GOT3 (cell line): ENCODE measurements at regions not wholly inside any gene's neighbourhood (a gene's known extent, or its start where the extent isn't known, plus 50 kb on each side); places are given as distances from the start of the nearest gene placed in this dataset.
"Not testable (repeated sequence)": the region's sequence is repeated elsewhere in the genome, so short reads cannot be mapped to it uniquely, and the experiment has no call there.

Experiments
- DNase-seq: peaks from one replicate; lab custom pipeline; 2025; ENCODE audit warnings: mixed read lengths; lab: John Stamatoyannopoulos, UW

DNA sequence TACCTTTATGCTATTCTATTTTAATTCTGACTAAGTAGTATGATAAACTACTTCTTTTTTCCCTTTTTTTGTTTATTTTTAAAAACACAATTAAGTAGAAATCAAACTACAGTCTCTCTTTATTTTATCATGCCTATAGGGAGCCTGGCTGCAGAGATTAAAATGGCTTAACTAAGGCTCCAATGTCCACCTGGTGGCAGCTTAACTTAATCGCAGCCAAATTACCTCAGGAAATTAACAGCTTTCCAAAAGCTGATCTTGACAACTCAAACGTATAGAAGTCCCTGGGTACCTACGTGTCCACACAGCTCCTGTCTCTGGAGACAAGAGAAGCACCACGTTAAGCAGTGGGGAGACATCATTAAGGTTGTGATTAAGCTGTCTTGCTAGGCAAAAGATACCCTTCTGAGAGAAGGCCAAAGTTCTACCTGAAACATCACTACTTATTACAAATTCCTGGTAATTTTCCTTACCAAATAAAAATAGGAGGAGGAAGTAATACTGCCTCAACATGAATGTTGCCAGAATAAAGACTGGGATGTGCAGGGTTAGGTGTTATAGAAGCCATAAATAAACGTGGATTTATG lies 63.2 kb upstream of the SNX19 start:
- no peak for DNase-seq

DNA sequence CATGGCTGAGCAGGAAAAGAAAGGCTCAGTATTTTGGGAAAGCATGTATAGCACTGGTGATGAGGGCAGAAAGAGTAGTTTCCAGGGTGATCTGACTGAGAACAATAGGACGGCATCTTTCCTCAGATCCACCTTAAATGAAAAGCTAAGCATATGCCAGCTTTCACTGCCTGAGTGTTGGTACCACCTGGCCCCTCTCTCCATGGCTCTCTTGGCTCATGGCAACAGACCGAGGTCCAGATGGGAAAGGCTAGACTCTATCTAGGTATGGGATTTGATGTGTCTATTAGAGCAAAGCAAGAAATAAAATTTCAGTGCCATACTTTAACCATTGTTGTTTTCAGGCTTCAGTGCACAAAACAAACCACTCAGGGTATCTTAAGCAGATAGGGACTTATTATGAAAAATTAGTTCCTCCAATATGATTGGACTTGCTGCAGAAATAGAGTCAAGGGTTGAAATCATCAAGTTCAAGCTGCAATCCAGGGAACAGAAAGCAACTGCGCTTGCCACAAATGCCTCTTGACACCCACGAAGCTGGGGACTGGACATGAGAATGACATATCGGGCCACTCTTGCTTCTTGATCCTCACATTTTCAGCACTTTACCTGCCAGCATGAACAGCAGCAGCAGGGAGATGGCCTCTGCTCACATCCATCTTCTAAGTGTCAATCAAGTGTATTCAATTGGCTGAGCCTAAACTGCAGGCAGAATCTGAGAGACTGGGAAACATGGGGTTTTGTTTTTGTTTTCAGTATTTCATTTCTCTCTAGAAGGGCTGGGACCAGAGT lies 64.0 kb upstream of the SNX19 start:
- no peak for DNase-seq

DNA sequence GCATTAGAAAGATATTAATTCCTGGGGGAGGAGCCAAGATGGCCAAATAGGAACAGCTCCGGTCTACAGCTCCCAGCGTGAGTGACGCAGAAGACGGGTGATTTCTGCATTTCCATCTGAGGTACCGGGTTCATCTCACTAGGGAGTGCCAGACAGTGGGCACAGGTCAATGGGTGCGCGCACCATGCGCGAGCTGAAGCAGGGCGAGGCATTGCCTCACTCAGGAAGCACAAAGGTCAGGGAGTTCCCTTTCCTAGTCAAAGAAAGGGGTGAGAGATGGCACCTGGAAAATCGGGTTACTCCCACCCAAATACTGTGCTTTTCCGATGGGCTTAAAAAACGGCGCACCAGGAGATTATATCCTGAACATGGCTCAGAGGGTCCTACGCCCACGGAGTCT lies 68.0 kb upstream of the SNX19 start:
- DNase-seq: not testable (repeated sequence)

DNA sequence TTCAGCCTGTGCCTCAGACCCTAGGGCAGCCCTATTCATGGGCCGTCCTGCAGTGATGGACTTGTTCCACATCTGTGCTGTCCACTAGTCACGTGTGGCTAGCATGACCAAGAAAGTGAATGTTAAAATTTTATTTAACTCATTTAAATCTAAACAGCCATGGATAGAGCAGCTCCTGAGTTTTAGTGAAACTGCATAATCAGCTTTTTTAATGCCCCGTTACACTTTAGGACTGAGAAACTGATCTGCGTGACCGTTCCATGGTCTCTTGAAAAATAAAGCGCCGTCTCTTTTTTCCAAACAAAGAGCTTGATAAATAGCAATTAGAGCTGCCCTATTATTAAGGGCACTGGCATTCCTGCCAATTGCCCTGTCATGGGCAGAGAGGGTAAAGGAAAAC lies 76.5 kb upstream of the SNX19 start:
- DNase-seq: no peak

DNA sequence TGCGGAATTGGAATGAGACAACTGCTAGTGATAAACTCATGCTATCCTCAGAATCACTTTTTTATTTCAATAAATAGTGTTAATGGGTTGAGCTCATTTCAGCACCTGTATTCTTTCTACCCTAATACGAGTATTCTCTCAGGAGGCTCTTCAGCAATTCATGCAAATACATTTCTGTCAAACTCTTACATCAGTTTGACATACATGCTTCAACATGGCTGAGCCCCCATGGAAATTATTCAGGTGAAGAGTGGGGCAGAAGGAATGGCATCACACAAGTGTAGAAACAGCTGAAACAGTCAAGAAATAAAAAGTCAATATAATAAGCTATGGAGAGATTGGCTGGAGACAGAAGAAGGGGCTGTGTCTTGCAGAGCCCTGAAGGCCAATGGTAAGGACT lies 77.8 kb upstream of the SNX19 start:
- DNase-seq: no peak

DNA sequence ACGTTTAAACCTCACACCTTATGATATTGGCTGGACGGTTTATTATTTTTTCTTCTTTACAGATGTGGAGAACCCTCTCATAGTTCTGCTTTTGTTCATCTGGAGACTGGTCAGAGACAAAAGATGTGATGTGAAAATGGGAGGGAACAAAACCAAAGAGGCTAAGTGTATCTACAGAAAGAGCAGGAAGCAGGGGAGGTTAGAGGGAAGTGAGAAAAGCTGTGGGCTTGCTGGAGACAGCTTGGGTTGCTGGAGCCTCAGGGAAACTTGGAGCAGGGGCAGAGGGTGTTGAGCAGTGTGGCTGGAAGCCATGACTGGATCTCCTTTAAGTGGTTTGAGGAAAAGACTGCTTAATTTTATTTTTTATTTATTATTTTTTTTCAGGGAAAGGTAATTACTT lies 79.0 kb upstream of the SNX19 start:
- DNase-seq: no peak

DNA sequence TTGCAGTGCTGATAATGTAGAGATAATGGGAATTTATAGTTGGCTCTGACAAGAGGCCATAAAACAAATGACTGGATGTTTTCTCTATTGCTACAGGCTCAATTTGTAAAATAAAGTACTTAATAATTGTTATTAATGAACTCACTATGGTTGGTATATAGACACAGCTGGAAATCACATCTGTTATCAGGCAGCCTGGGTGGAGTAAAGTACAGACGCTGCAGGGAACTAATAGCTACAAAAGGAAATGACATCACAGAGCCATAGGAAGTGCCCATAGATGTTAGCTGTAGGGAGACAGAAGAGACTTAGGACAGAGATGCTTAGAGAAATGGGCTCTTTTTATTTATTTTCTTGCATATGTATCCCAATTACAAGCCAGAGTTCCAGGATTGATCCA lies 81.0 kb upstream of the SNX19 start:
- no peak for DNase-seq

DNA sequence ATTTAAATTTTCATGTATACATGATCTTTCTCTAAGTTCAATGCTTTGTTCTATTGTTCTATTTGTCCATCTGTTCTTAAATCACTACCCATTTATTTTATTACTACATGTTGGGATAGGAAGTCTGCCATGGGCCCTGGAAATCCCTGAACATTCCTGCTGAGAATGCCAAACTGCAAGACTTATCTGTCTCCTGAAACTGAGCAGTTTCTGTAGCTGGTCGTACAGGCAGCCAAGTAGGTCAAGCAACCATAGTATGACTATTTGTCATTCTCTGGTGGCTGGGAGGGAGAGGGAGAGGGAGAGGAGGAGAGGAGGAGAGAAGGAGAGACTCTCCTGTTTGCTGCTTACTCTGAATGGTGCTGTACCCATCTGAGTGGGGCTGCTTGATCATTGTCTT lies 82.8 kb upstream of the SNX19 start:
- no peak for DNase-seq

DNA sequence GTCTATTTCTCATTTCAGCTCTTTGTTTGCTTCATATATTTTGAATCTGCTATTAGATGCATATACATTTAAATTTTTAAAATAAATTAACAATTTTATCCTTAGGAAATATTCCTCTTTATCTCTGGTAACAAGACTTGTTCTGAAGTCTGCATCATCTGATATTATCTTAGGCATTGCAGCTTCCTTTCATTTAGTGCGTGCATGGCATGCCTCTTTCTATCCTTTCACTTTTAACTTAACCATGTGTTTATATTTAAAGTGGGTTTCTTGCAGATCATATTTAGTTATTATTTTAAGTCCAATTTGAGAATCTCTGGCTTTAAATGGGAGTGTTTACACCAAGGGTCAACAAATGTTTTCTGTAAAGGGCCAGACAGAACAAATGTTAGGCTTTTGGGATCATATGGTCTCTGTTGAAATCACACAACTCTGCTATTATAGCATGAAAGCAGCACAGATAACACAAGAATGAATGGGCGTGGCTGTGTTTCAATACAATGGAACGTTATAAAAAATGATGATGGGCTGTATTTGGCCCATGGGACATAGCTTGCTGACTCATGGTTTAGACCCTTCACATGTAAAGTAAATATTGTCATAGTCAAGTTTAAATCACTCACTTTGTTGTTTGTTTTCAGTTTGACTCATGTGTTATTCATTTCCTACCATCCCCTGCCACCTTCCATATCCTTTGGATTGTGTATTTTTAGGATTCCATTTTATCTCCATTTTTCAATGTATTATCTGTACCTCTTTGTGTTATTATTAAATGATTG lies 83.9 kb upstream of the SNX19 start:
- DNase-seq: no peak

DNA sequence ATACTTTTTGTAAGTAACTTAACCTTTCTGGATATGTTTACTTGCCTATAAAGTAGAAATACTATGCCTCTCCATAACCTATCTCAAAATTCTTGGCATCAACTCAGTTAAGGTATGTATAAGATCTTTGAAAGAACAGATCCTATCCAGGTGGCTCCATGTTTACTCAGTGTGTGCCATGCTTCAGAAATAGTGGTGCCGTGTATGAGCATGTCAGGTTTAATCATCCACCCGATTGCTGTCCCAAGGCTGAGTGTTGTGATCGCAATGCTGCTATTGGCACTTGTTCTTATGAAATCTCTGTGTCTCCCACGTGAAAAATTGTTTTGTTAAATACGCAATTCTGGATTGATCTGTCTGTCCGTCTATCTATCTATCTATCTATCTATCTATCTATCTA lies 85.9 kb upstream of the SNX19 start:
- no peak for DNase-seq

DNA sequence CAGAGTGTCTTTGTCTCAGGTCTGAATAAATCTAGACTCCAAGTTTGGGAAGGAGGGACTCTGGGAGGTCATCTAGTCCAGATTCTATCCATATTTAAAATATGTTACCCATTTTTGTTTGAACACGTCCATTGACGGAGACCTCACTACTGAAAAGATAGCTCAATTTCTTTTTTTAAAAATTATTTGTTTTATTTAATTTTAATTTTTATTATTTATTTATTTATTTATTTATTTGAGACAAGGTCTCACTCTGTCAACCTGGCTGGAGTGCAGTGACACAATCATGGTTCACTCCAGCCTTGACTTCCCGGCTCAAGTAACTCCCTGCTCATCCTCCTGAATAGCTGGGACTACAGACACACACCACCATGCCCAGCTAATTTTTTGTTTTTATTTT lies 89.5 kb upstream of the SNX19 start:
- no peak for DNase-seq

DNA sequence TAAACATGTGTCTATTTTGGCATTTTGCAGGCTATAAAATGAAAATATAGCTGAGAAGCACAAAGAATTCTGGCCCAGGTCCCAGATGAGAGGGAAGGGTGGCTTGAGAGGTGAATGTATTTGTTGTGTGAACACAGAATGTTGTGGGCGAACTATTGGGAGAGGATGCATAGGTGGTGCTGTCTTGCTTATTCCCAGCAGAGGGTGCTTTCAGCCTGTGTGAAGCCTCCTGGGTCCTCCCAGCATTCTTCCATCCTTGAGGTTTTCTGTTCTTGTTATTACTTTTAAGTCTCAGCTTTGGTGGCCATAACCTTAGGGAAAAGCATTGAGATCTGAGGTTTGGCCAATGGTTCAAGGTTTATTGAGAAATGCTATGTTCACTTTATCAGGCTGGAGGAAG lies 108.7 kb upstream of the SNX19 start:
- no peak for DNase-seq

DNA sequence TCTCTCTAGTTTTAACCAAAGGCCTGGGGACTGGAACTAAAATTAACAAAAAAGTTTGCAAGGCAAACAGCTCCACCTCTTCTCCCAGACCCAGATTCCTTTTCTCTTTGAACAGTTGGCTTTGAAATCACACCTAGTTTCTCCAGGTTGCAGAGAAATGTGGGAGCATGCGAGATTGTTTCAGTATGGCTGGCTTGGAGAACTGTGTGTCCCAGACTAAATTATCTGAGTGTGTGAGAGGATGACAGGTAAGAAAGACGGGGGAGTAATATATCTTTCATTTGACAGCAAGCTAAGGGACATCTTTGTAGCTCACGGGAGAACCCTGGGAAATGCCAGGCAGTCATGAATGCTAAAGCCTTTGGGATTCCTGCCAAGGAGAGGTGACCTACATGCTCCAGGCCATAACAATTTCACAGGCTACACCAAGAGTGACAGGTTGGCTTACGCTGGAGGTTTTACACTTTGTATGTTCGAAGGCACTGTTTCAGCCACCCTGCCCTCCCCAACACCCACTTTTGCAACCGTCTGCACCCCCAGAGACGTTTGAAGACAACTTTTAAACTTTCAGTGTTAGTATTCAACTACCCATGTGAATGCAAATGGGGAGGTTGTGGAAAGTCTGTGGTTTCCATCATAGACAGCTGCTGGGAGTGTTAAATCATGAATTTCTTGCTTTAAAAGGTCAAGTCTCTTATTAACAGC lies 109.3 kb upstream of the SNX19 start:
- no peak for DNase-seq

DNA sequence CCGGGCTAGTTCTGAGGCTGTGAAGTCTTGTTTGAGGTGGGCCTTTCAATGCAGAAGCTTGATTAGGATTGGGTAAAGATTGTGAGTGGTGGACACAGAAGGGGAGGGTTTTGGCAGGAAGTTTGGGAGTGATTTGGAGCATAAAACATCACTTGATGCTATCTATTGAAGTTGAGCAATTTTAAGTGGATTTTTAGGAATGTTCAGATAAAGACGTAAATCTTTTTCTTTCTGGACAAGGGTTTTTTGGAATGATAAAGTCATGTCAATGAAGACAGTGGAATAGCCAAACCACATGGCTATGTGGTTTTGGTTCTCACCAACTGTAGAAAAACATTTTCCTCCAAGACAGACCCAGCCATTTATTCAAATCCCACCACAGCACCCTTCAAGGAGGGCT lies 111.2 kb upstream of the SNX19 start:
- DNase-seq: no peak

DNA sequence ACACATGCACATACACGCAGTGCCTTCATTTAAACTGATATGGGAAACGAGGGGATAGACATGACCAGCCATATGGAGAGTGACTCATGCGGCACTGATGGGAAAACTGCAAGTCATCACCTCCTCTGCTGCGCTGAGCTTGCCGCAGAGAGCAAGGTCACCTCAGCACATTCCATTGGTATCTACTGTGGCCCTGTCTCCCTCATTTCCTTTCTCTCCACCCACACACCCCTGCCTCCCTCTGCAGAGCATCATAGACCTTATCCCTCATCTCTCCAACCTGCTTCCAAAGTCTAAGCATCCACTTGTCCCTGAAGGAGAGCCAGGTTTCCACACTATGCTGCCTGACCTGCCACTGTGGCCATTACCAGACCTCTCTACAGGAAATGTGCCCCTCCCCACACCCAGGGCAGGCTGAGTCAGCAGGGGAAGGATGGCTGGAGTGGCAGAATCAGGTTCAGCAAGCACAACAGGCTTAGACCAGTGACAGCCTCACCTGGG lies 116.9 kb upstream of the SNX19 start:
- DNase-seq: peak; percentile 3

DNA sequence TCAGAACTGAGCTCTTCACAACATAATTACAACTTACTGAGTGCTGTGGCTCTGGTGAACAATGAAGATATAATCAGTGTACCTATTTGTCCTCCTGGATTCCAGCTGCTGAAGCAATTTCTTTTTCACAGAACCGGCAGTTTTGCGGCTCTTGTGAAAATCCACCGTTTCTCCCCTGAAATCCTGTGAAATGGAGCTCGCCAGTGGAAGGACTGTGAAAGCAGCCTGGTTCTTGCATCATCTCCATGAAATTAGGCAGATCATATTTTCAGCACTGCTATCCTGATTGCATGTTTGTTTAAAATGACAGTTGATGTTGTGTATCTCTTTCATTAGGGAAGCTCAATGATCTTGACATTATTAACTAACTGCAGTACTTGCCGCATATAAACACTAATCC lies 120.2 kb upstream of the SNX19 start:
- DNase-seq: no peak

DNA sequence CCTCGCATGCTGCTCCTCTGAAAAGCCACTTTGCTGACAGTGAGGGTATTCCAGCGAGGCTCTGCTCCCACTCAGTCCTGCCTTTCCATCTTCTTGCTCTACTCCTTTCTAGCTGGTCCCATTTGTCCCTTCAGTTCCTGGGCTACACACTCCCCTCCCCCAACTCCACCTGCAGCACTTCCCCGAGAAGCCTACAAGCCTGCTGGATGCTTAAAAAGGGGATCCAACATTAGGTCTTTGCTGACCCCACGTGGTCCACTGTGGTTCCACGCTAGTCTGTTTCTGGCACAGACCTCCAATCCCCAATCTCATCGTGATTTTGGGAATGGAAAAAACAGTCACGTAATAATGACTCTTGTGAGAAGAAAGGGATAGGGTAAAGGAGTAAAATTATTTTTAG lies 121.6 kb upstream of the SNX19 start:
- DNase-seq: no peak

DNA sequence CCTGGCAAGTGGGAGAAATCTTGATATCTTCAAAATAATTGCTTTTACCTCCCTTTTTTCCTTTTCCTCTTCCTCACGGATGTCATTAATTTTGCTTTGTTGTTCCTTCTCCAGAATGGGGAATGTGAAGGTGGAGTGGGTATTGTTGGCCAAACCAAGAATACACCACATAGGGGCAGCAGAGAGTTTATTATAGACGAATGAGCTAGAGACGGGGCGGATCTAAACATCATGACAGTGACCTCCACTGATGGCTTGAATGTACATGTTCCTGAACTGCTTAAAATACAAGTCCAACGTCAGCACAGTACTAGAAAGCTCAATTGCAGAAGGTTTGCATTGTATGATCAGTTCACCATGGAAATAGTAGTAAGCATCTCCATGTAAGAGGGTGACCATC lies 122.3 kb upstream of the SNX19 start:
- DNase-seq: no peak

DNA sequence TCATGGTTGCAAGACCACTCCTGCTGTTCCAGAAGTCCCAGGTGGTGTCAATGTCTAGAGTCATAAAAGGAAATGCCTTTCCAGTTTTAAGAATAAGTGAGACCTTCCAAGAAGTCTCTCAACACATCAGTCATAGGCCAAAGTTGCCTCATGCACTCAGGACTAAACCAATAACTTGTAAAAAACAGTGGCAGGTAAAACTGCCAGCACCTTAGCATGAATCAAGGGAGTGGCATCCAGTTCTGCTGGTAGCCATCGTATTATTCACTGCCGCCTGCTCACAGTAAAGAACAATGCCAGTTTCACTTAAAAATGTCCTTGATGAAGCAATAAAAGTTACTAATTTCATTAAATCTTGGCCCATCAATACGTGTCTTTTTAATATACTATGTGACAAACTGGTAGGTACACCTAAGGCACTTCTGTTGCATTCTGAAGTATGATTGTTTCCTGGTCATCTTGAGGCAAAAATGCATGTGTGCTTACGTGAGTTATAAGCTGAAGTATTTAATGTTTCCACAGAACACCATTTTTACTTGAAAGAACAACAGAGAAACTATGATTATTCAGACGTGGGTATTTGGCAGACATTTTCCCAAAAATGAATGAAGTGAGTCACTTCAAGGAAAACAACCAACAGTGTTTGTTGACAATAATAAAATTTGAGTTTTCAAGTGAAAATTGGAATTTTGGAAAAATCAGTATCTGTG lies 125.2 kb upstream of the SNX19 start:
- DNase-seq: no peak

DNA sequence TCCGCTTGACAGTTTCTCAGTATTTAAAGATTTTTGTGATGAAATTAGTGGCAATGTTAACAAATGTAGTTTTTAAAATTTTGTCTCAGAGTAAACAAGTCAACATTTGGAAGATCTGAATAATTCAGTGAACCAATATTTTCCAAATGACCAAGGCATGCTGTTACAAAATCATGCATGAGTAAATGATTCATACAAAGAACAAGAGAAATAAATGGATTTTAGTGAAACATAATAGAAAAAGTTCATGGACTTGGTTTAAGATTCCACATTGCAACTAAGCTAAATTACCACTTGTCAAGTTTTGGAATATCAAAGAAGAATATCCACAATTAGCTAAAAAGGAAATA lies 125.7 kb upstream of the SNX19 start:
- DNase-seq: no peak

DNA sequence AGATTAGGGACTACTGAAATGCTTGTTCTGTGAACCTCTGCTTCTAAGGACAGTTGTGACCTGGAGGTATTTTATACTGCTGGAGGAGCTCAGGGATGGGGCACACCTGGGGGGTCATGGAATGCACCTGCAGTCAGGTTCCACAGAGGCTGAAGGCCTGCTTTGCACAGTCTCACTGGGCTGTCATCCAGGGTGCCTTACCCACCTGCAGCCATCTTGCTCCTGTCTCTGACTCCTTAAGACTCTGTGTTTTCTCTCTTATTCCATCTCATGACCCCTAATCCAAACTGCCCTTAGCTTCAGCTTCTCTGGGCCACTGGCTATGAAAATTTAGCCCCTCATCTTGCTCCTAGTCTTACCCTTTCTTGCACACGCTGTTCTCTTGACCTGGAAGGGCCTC lies 127.0 kb upstream of the SNX19 start:
- no peak for DNase-seq

DNA sequence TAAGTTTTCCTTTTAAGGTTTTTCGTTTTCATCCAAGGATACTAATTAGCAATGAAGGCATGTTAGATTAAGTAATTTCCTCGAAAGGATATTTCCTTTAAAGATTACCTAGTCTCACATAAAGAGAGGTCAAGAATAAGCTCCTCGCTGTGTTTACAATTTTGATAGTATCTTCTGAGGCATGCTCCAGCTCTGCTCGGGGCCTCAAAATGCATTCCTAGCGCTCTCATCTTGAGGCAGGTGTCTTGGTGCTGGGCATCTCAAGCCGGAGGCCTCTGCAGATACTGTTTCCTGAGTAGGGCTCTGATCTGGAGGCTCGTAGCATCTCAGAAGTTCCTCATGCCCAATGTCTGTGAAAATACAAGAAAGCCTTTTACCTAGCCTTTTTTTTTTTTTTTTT lies 128.6 kb upstream of the SNX19 start:
- no peak for DNase-seq
